ENCODE measurements at regions not wholly inside any gene's neighbourhood (a gene's known extent, or its start where the extent isn't known, plus 50 kb on each side); places are given as distances from the start of the nearest gene placed in this dataset.

- no peak for TF ChIP-seq SNIP1 (IDR thresholded peaks at IDR 0.05; ENCODE audit: low read depth)
- no peak for TF ChIP-seq FOXP1 (CRISPR knock-in tag; IDR thresholded peaks at IDR 0.05)
- TF ChIP-seq RCOR1 (IDR thresholded peaks at IDR 0.05; ENCODE audit: borderline replicate concordance in 1 of 2, low read depth in 2 of 2, low read length in 2 of 2) = no peak
- no peak for TF ChIP-seq TAF9B (IDR thresholded peaks at IDR 0.05; ENCODE audit: partially characterized antibody)
- TF ChIP-seq DPF2 (IDR thresholded peaks at IDR 0.05) = no peak
- no peak for TF ChIP-seq RBM22 (IDR thresholded peaks at IDR 0.05; ENCODE audit: low read depth, low read length, poor library complexity, severe bottlenecking)
- no peak for TF ChIP-seq SIRT6 (IDR thresholded peaks at IDR 0.05; ENCODE audit: low read depth, low read length)
- no peak for TF ChIP-seq RAD51 (IDR thresholded peaks at IDR 0.05; ENCODE audit: borderline replicate concordance, low read depth)
- no peak for TF ChIP-seq CUX1 (CRISPR knock-in tag; IDR thresholded peaks at IDR 0.05)
- no peak for TF ChIP-seq HMG20B (CRISPR knock-in tag; IDR thresholded peaks at IDR 0.05)
- no peak for TF ChIP-seq ZSCAN32 (CRISPR knock-in tag; IDR thresholded peaks at IDR 0.05)
These were observed 334.9 kb upstream of the DDX53 start (continued) for GRCh38 chrX:22664826-22665225.
